Calu3 (cell line): ENCODE measurements at regions not wholly inside any gene's neighbourhood (a gene's known extent, or its start where the extent isn't known, plus 50 kb on each side); places are given as distances from the start of the nearest gene placed in this dataset.

Source experiments
- BruUV-seq: library from RNA; stranded (reverse); fragments of 400-500 nt; replicated peaks from 2 replicates; lab custom pipeline; 2021; lab: Mats Ljungman, UMichigan
- CTCF ChIA-PET: fragments of 300-600 bp; sonication (Branson Sonifier 250); formaldehyde crosslinking; loops from one replicate; lab custom pipeline; 2022; ENCODE audit warnings: antibody characterized with exemption; lab: Charles Lee
- DNase-seq: peaks from one replicate; pipeline ENCODE4 v3.0.0; 2022
- H3K27ac Mint-ChIP-seq: one replicate; pipeline ENCODE4 v1.8.0; 2022; ENCODE audit warnings: mixed read lengths; ENCODE audit not compliant: unreplicated experiment
- H3K27me3 Mint-ChIP-seq: one replicate; pipeline ENCODE4 v1.8.0; 2022; ENCODE audit warnings: mixed read lengths; ENCODE audit not compliant: unreplicated experiment
- H3K36me3 Mint-ChIP-seq: one replicate; pipeline ENCODE4 v1.8.0; 2022; ENCODE audit warnings: mild to moderate bottlenecking, moderate library complexity, mixed read lengths; ENCODE audit not compliant: insufficient read depth, unreplicated experiment
- H3K4me1 Mint-ChIP-seq: one replicate; pipeline ENCODE4 v1.8.0; 2022; ENCODE audit warnings: mild to moderate bottlenecking, low read depth, mixed read lengths; ENCODE audit not compliant: unreplicated experiment
- H3K4me3 Mint-ChIP-seq: one replicate; pipeline ENCODE4 v1.8.0; 2022; ENCODE audit warnings: mild to moderate bottlenecking, low read depth, moderate library complexity, mixed read lengths; ENCODE audit not compliant: unreplicated experiment
- H3K9me3 Mint-ChIP-seq: one replicate; pipeline ENCODE4 v1.8.0; 2022; ENCODE audit warnings: low read depth, mixed read lengths; ENCODE audit not compliant: unreplicated experiment
- CTCF ChIP-seq: fragments of 200-600 bp; IDR thresholded peaks from one replicate; pipeline ENCODE4 v1.8.0; 2022; ENCODE audit warnings: antibody characterized with exemption; ENCODE audit not compliant: unreplicated experiment
- intact Hi-C: fragments of 100-400 bp; cut with micrococcal nuclease; formaldehyde crosslinking; loops from one replicate; pipeline ENCODE4 v1.10.0; 2022; ENCODE audit not compliant: unreplicated experiment

DNA sequence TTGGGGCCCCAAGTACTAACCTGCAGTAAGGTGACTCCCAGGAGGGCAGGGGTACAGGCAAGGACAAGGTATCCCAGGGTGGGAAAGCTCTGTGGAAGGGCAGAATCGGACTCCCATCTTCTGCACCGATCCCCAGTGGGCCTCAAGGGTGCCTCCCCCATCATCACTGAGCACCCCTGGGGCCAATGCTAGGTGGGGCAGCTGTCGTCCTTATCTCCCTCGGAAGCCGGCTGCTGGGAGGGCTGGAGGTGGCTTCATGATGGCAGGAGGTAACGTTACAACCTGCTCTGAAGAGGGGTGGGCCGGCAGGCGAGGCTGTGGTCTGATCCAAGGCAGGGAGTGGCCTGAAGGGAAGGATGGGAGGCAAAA is 87.6 kb upstream of the LINC01488 start:
- no peak for TF ChIP-seq CTCF
- H3K9me3 Mint-ChIP-seq: no peaks in the 10 kb centered on the region
- no peak for DNase-seq
- H3K27ac Mint-ChIP-seq: no peak overlapping the region
- H3K27me3 Mint-ChIP-seq: peaks cover 10% of the 10 kb centered on the region
- CTCF ChIA-PET: no interaction called here
- no TSS peak for BruUV-seq
- no peak overlapping the region for H3K4me3 Mint-ChIP-seq
- peaks cover 14% of the 10 kb centered on the region for H3K36me3 Mint-ChIP-seq
- intact Hi-C loops: no loop called here
- H3K4me1 Mint-ChIP-seq: peaks cover 4% of the 10 kb centered on the region

DNA sequence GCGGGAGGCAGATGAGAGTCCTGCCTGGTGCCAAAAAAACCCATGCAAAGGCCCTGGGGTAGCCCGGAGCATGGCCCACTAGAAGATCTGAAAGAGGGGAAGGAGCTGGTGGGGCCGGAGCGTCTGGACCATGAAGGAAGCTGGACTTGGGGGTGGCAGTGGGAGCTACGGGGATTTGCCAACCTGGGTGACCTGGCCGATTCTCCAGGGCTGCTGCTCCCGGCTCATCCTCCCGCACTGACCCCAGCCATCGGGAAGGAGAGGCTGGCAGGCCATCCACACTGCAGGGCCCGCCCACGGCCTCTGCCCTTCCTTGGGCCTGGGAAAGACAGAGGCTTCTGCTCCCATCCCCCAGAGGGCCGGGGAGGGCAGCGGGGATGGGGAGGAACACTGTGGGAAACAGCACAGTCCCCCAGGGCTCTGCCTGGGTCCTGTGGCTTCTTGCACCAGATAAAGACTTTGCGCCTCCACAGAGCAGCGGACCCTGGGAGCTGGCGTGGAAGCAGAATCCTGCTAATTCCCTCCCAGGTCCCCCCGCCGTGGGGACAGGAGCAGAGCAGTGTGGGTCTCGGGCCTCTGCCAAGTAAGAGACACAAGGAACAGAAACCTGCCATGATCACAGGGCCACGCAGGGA is 87.1 kb upstream of the LINC01488 start:
- intact Hi-C loops: no loop called here
- peaks cover 14% of the 10 kb centered on the region for H3K36me3 Mint-ChIP-seq
- CTCF ChIA-PET: interaction anchor here (0.9 kb wide), 1 partner anchor 42 kb away, joined by 5 read pairs; no protein-coding TSS in a partner anchor
- H3K9me3 Mint-ChIP-seq: no peaks in the 10 kb centered on the region
- no peak overlapping the region for H3K4me3 Mint-ChIP-seq
- no peak for TF ChIP-seq CTCF
- H3K27me3 Mint-ChIP-seq: peaks cover 10% of the 10 kb centered on the region
- no TSS peak for BruUV-seq
- no peaks in the 10 kb centered on the region for H3K4me1 Mint-ChIP-seq
- H3K27ac Mint-ChIP-seq: no peak overlapping the region
- DNase-seq: no peak

- H3K4me3 Mint-ChIP-seq: no peak overlapping the region
Observed at GRCh38 chr11:69394869-69395246, 86.6 kb upstream of the LINC01488 start.

DNA sequence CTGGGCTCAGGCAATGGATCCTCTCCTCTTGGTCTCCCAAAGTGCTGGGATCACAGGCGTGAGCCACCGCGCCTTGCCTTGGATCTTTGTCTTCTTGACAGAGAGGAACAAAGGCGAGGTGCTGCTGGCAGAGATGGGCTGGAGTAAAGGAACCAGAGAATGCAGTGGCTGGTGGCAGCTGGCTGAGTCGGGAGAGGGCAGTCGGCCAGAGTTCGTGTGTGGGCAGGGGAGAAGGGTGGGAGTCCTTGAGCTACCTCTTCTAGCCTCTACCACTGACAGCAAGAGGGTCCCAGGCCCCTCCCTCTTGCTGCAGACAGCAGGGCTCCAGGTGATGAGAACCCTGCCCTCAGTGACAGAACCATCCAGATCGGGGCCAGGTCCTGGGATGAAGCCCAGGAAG is 86.2 kb upstream of the LINC01488 start:
- intact Hi-C loops: no loop called here
- H3K27me3 Mint-ChIP-seq: peaks cover 10% of the 10 kb centered on the region
- DNase-seq: no peak
- H3K9me3 Mint-ChIP-seq: no peaks in the 10 kb centered on the region
- H3K4me3 Mint-ChIP-seq: no peak overlapping the region
- H3K27ac Mint-ChIP-seq: no peak overlapping the region
- BruUV-seq: no TSS peak
- CTCF ChIA-PET: interaction anchor here (0.9 kb wide), 1 partner anchor 41 kb away, joined by 5 read pairs; no protein-coding TSS in a partner anchor
- H3K36me3 Mint-ChIP-seq: peaks cover 9% of the 10 kb centered on the region
- no peaks in the 10 kb centered on the region for H3K4me1 Mint-ChIP-seq
- TF ChIP-seq CTCF: no peak

More at GRCh38 chr11:69394869-69395246, 86.6 kb upstream of the LINC01488 start:
- CTCF ChIA-PET: interaction anchor here (0.9 kb wide), 1 partner anchor 41 kb away, joined by 5 read pairs; no protein-coding TSS in a partner anchor
- Mint-ChIP-seq H3K36me3 (peaks cover 14% of the 10 kb centered on the region), H3K27ac (no peak overlapping the region), H3K27me3 (peaks cover 10% of the 10 kb centered on the region), H3K9me3 (no peaks in the 10 kb centered on the region), H3K4me1 (no peaks in the 10 kb centered on the region)
- BruUV-seq: no TSS peak
- no peak for TF ChIP-seq CTCF
- intact Hi-C loops: no loop called here
- no peak for DNase-seq
